Vagina (tissue), 2 donors: ENCODE measurements at regions not wholly inside any gene's neighbourhood (a gene's known extent, or its start where the extent isn't known, plus 50 kb on each side); places are given as distances from the start of the nearest gene placed in this dataset.

Experiments used
- CTCF ChIP-seq, 3 experiments: fragments of 450-650 bp in 2 of 3; fragments of 200-600 bp in 1 of 3; sonication (generic) in 1 of 3; IDR thresholded peaks; one replicate each; pipeline ENCODE4 v1.5.1; 2017 to 2019; ENCODE audit warnings: antibody characterized with exemption in 3 of 3, mild to moderate bottlenecking in 2 of 3, moderate library complexity in 2 of 3
- POLR2A ChIP-seq, 2 donors: fragments of 450-650 bp; IDR thresholded peaks; one replicate each; pipeline ENCODE4 v1.6.1; 2017; ENCODE audit warnings: antibody characterized with exemption in 2 of 2, mild to moderate bottlenecking in 2 of 2, moderate library complexity in 2 of 2
- POLR2AphosphoS5 ChIP-seq, 2 donors: sonication (generic); formaldehyde crosslinking; IDR thresholded peaks; one replicate each; pipeline ENCODE4 v1.9.0; 2017; ENCODE audit warnings: antibody characterized with exemption in 2 of 2, mild to moderate bottlenecking in 2 of 2, low read depth in 1 of 2; ENCODE audit not compliant: insufficient read depth in 1 of 2

GRCh38 chr5:171598641-171599152 lies 179.2 kb downstream of the FGF18 start:
- TF ChIP-seq CTCF (IDR thresholded peaks at IDR 0.05), result no peak
- no peak for TF ChIP-seq POLR2A (IDR thresholded peaks at IDR 0.05)
- no peak for TF ChIP-seq POLR2AphosphoS5 (IDR thresholded peaks at IDR 0.05; ENCODE audit: insufficient read depth in 1 of 2, low read depth in 1 of 2)
